ENCODE measurements at regions not wholly inside any gene's neighbourhood (a gene's known extent, or its start where the extent isn't known, plus 50 kb on each side); places are given as distances from the start of the nearest gene placed in this dataset.

- TF ChIP-seq CTCF (conservative IDR thresholded peaks at IDR 0.05) = no peak
- Histone ChIP-seq H3K18ac (ENCODE audit: insufficient read length, low read depth, low read length) (no peak overlapping the region), H3K27ac (ENCODE audit: insufficient read length, low read depth, low read length) (no peak overlapping the region), H2AK5ac (ENCODE audit: insufficient read length, low read length) (no peak overlapping the region), H3T11ph (ENCODE audit: low read length) (no peak overlapping the region), H3K4me2 (ENCODE audit: insufficient read depth, insufficient read length, low read length) (no peak overlapping the region), H3K79me2 (ENCODE audit: insufficient read depth, low read length) (no peaks in the 10 kb centered on the region), H3K23me2 (ENCODE audit: insufficient read length, low read depth, low read length, poor library complexity, severe bottlenecking) (no peaks in the 10 kb centered on the region), H3K4me1 (ENCODE audit: insufficient read depth, low read length) (no peaks in the 10 kb centered on the region), H3K79me1 (ENCODE audit: insufficient read depth, low read depth, low read length, poor library complexity, severe bottlenecking) (no peaks in the 10 kb centered on the region), H3K14ac (ENCODE audit: insufficient read depth, low read length) (no peak overlapping the region), H3K4ac (ENCODE audit: low read depth, low read length) (no peak overlapping the region), H3K56ac (ENCODE audit: insufficient read length, low read depth, low read length) (no peak overlapping the region), H4K8ac (replicated peaks; ENCODE audit: insufficient read length, low read depth, low read length) (no peak overlapping the region), H2BK12ac (ENCODE audit: insufficient read length, low read depth, low read length) (no peak overlapping the region), H4K20me1 (ENCODE audit: control insufficient read depth, insufficient read depth, insufficient read length) (no peaks in the 10 kb centered on the region), H2BK20ac (ENCODE audit: low read depth, low read length, poor library complexity, severe bottlenecking) (no peak overlapping the region), H3K27me3 (ENCODE audit: insufficient read depth, low read length) (no peaks in the 10 kb centered on the region), H3K9me3 (ENCODE audit: control insufficient read depth, low read depth, low read length) (no peaks in the 10 kb centered on the region), H2BK120ac (ENCODE audit: low read depth, low read length, poor library complexity, severe bottlenecking) (no peak overlapping the region), H4K91ac (ENCODE audit: insufficient read length, low read depth, low read length) (no peak overlapping the region), H2BK15ac (ENCODE audit: low read depth, low read length) (no peak overlapping the region), H4K5ac (ENCODE audit: insufficient read length, low read depth, low read length) (no peak overlapping the region), H3K23ac (ENCODE audit: insufficient read length, low read depth, low read length) (no peak overlapping the region), H2AFZ (ENCODE audit: low read length) (no peak overlapping the region), H3K9ac (ENCODE audit: extremely low read depth, insufficient read length, low read length) (no peak overlapping the region), H2BK5ac (ENCODE audit: insufficient read length, low read length) (no peak overlapping the region)
- Mint-ChIP-seq H3K27me3 (ENCODE audit: low read depth) (no peaks in the 10 kb centered on the region), H3K9me3 (peaks cover 7 to 11% of the 10 kb centered on the region in 2 experiments; a peak in 4 of 5 replicates), H3K27ac (no peak overlapping the region), H3K36me3 (ENCODE audit: insufficient read depth in 1 of 3, low read depth in 3 of 3) (no peaks in the 10 kb centered on the region; a peak in 1 of 7 replicates), H3K4me1 (no peaks in the 10 kb centered on the region; a peak in 1 of 4 replicates), H3K4me3 (no peak overlapping the region)
- no CpG with 5 or more reads among the region's 1 CpG for WGBS (ENCODE audit: extremely low coverage, insufficient read length, low lambda C conversion rate)
- no peak for DNase-seq
Measured at GRCh38 chr3:22720596-22720995, 482.5 kb upstream of the UBE2E2 start.
